Liver (tissue), 8 donors: ENCODE measurements at regions not wholly inside any gene's neighbourhood (a gene's known extent, or its start where the extent isn't known, plus 50 kb on each side); places are given as distances from the start of the nearest gene placed in this dataset.

Experiments
- DNase-seq: peaks from one replicate; pipeline ENCODE4 v3.0.0-alpha.2; 2017; ENCODE audit warnings: low spot score
- H3K27ac ChIP-seq, 2 donors: one replicate each; pipeline ENCODE4 v1.7.0; 2013; ENCODE audit warnings: inconsistent platforms in 2 of 2, low read length in 2 of 2, control low read depth in 1 of 2, low read depth in 1 of 2, mild to moderate bottlenecking in 1 of 2
- H3K27me3 ChIP-seq, 4 donors: one replicate each; pipeline versions ENCODE4 v1.6.1 to v1.7.0; 2013; ENCODE audit warnings: low read length in 3 of 4, inconsistent platforms in 1 of 4, mild to moderate bottlenecking in 1 of 4, moderate library complexity in 1 of 4; ENCODE audit not compliant: control insufficient read depth in 4 of 4, insufficient read depth in 4 of 4
- H3K36me3 ChIP-seq, 4 donors: one replicate each; pipeline versions ENCODE4 v1.6.1 to v1.7.0; 2013; ENCODE audit warnings: low read length in 3 of 4, mild to moderate bottlenecking in 3 of 4, low read depth in 1 of 4, moderate library complexity in 1 of 4; ENCODE audit not compliant: control insufficient read depth in 4 of 4, insufficient read depth in 3 of 4
- H3K4me1 ChIP-seq, 4 donors: one replicate each; pipeline versions ENCODE4 v1.6.1 to v1.7.0; 2013; ENCODE audit warnings: low read length in 3 of 4, mild to moderate bottlenecking in 3 of 4, moderate library complexity in 1 of 4; ENCODE audit not compliant: control insufficient read depth in 4 of 4, insufficient read depth in 4 of 4
- H3K4me3 ChIP-seq, 3 donors: one replicate each; pipeline versions ENCODE4 v1.6.1 to v1.7.0; 2013; ENCODE audit warnings: low read length in 3 of 3, control low read depth in 1 of 3, low read depth in 1 of 3, mild to moderate bottlenecking in 1 of 3
- H3K9ac ChIP-seq, 2 donors: one replicate each; pipeline ENCODE4 v1.7.0; 2013; ENCODE audit warnings: low read length in 2 of 2, mild to moderate bottlenecking in 2 of 2, moderate library complexity in 2 of 2, control low read depth in 1 of 2, low read depth in 1 of 2
- H3K9me3 ChIP-seq, 4 donors: one replicate each; pipeline versions ENCODE4 v1.6.1 to v1.7.0; 2013; ENCODE audit warnings: low read length in 3 of 4; ENCODE audit not compliant: control insufficient read depth in 4 of 4
- ATF3 ChIP-seq: IDR thresholded peaks from 2 replicates; pipeline ENCODE4 v1.6.1; 2016; ENCODE audit warnings: antibody characterized with exemption
- EGR1 ChIP-seq, 2 donors: IDR thresholded peaks; 2 replicates each; pipeline ENCODE4 v1.6.1; 2016 to 2018; ENCODE audit warnings: antibody characterized with exemption in 2 of 2, low read depth in 2 of 2
- FOXA1 ChIP-seq: IDR thresholded peaks from 2 replicates; pipeline ENCODE4 v1.6.1; 2016; ENCODE audit warnings: antibody characterized with exemption
- FOXA2 ChIP-seq: IDR thresholded peaks from 2 replicates; pipeline ENCODE4 v1.6.1; 2016; ENCODE audit warnings: antibody characterized with exemption
- HNF4A ChIP-seq, 2 donors: conservative IDR thresholded peaks; 2 replicates each; pipeline ENCODE4 v1.6.1; 2016; ENCODE audit warnings: antibody characterized with exemption in 2 of 2, mild to moderate bottlenecking in 2 of 2
- HNF4G ChIP-seq: IDR thresholded peaks from 2 replicates; pipeline ENCODE4 v1.6.1; 2016; ENCODE audit warnings: antibody characterized with exemption
- NR2F2 ChIP-seq: IDR thresholded peaks from 2 replicates; pipeline ENCODE4 v1.6.1; 2016; ENCODE audit warnings: antibody characterized with exemption
- RAD21 ChIP-seq, 2 donors: IDR thresholded peaks; 2 replicates each; pipeline ENCODE4 v1.6.1; 2016; ENCODE audit warnings: antibody characterized with exemption in 2 of 2, mild to moderate bottlenecking in 2 of 2
- REST ChIP-seq: IDR thresholded peaks from 2 replicates; pipeline ENCODE4 v1.6.1; 2016; ENCODE audit warnings: antibody characterized with exemption, mild to moderate bottlenecking
- RXRA ChIP-seq, 2 donors: IDR thresholded peaks; 2 replicates each; pipeline ENCODE4 v1.6.1; 2017 to 2018; ENCODE audit warnings: antibody characterized with exemption in 2 of 2, mild to moderate bottlenecking in 1 of 2
- SP1 ChIP-seq: IDR thresholded peaks from 2 replicates; pipeline ENCODE4 v1.6.1; 2018; ENCODE audit warnings: antibody characterized with exemption, mild to moderate bottlenecking
- TAF1 ChIP-seq: conservative IDR thresholded peaks from 2 replicates; pipeline ENCODE4 v1.6.1; 2016; ENCODE audit warnings: antibody characterized with exemption, mild to moderate bottlenecking
- YY1 ChIP-seq: IDR thresholded peaks from 2 replicates; pipeline ENCODE4 v1.6.1; 2016; ENCODE audit warnings: antibody characterized with exemption, mild to moderate bottlenecking
- ZBTB33 ChIP-seq: IDR thresholded peaks from 2 replicates; pipeline ENCODE4 v1.6.1; 2016; ENCODE audit warnings: antibody characterized with exemption
- WGBS: extraction: QIAGEN DNeasy Blood & Tissue Kit; methylation state at CpG from one replicate; pipeline ENCODE4 v1.1.7; 2013; 5-methylcytosine and 5-hydroxymethylcytosine counted together
- TF ChIP-seq, protein P1 (sequence below): IDR thresholded peaks from 2 replicates; pipeline ENCODE4 v1.6.1; 2016; ENCODE audit warnings: antibody characterized with exemption
- TF ChIP-seq, protein P2 (sequence below): fragments of 150-350 bp; IDR thresholded peaks from 2 replicates; pipeline ENCODE4 v1.5.1; 2017; ENCODE audit warnings: improper control_type of control experiment, low read depth, low read length; ENCODE audit not compliant: missing input control
- donor health status: healthy.
- donor health status: healthy.
- donor health status: healthy.
- donor health status: healthy.
- donor health status: healthy.

- Histone ChIP-seq H3K4me3 (no peak overlapping the region), H3K27me3 (no peaks in the 10 kb centered on the region), H3K9me3 (no peaks in the 10 kb centered on the region), H3K9ac (no peak overlapping the region), H3K27ac (no peak overlapping the region), H3K4me1 (no peaks in the 10 kb centered on the region), H3K36me3 (no peaks in the 10 kb centered on the region)
- TF ChIP-seq, protein P1, sequence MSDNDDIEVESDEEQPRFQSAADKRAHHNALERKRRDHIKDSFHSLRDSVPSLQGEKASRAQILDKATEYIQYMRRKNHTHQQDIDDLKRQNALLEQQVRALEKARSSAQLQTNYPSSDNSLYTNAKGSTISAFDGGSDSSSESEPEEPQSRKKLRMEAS: no peak
- TF ChIP-seq TAF1: no peak
- no peak for TF ChIP-seq ZBTB33
- TF ChIP-seq SP1: no peak
- no peak for TF ChIP-seq FOXA2
- TF ChIP-seq, protein P2, sequence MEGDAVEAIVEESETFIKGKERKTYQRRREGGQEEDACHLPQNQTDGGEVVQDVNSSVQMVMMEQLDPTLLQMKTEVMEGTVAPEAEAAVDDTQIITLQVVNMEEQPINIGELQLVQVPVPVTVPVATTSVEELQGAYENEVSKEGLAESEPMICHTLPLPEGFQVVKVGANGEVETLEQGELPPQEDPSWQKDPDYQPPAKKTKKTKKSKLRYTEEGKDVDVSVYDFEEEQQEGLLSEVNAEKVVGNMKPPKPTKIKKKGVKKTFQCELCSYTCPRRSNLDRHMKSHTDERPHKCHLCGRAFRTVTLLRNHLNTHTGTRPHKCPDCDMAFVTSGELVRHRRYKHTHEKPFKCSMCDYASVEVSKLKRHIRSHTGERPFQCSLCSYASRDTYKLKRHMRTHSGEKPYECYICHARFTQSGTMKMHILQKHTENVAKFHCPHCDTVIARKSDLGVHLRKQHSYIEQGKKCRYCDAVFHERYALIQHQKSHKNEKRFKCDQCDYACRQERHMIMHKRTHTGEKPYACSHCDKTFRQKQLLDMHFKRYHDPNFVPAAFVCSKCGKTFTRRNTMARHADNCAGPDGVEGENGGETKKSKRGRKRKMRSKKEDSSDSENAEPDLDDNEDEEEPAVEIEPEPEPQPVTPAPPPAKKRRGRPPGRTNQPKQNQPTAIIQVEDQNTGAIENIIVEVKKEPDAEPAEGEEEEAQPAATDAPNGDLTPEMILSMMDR: no peak
- no peak for TF ChIP-seq RXRA (IDR thresholded peaks at IDR 0.05)
- TF ChIP-seq HNF4G: no peak
- no peak for TF ChIP-seq REST
- no peak for TF ChIP-seq HNF4A (conservative IDR thresholded peaks at IDR 0.05)
- no peak for TF ChIP-seq ATF3
- TF ChIP-seq FOXA1: no peak
- 90% methylated on average over 16 of the region's 16 CpGs for WGBS
- no peak for DNase-seq
Measured at GRCh38 chr18:75124991-75125381, 84.0 kb downstream of the PTGR3 start.

DNA sequence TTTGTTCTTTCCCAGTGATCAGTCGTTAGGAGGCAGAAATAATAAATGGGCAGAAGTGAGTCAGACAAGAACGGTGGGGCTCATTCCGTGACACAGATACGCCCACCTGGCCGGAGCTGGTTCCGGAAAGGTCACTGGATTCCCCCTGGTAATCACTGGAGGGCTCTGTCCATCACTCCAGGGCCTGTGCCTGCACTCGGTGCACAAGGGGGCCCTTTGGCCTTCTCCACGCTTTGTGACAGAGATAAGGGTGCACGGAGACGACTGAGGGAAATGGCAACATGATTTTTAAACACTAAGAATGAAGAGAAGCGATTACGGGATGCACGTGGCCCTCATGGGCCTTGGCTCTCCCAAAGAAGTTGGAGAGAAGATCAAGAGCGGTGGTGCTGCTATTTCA lies 84.4 kb downstream of the PTGR3 start:
- Histone ChIP-seq H3K27me3 (no peaks in the 10 kb centered on the region), H3K9me3 (no peaks in the 10 kb centered on the region), H3K9ac (no peak overlapping the region), H3K36me3 (no peaks in the 10 kb centered on the region), H3K27ac (no peak overlapping the region), H3K4me1 (no peaks in the 10 kb centered on the region), H3K4me3 (no peak overlapping the region)
- DNase-seq: no peak
- 80% methylated on average over 14 of the region's 14 CpGs for WGBS
- TF ChIP-seq YY1 (no peak), SP1 (no peak), HNF4A (conservative IDR thresholded peaks at IDR 0.05) (no peak), RAD21 (IDR thresholded peaks at IDR 0.05) (no peak), EGR1 (IDR thresholded peaks at IDR 0.05; ENCODE audit: low read depth in 2 of 2) (no peak), ATF3 (no peak), TAF1 (no peak), FOXA1 (no peak), NR2F2 (no peak), FOXA2 (no peak)
- TF ChIP-seq, protein P2: no peak
